ENCODE measurements at regions not wholly inside any gene's neighbourhood (a gene's known extent, or its start where the extent isn't known, plus 50 kb on each side); places are given as distances from the start of the nearest gene placed in this dataset.

DNA sequence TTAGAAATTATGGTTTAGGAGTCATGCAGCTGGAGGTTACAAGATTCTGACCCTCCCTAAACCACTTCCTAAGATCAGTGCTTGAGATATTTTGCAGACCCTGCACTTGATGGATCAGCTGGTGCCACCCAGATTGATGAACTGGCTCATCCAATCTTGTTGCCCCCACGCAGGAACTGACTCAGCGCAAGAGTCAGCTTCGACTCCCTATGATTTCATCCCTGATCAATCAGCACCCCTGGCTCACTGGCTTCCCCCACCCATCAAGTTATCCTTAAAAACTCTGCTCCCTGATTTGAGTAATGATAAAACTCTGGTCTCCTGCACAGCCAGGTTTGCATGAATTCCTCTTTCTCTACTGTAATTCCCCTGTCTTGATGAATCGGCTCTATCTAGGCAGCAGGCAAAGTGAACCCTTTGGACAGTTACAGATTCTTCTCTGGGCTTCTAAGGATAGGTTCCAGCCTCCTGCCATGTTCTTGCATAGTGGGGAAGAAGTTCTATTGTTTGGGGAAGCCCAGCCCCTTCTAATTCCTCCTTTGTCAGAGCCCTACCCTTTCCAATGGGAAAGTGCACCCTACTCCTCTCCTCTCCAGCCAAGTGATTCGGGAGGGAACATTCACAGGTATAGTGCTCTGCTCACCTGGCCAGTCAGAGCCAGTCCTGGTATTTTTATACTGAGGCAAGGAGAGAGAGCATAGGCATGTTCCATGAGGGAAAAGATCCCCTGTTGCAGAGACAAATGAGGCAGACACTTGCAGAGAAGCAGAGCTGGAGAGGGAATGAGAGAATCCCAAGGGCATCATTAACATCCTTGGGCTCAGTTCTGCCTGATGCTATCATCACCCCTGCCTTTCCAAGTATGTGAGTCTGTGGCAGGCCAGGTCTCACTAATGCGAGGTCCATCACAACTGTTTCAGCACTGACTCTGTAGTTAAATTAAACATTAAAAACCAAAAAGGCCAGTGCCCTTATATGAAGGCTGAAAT lies 224.4 kb upstream of the GALNT17 start:
- no peak for DNase-seq (ENCODE audit: low read depth in 1 of 2, low spot score in 1 of 2)

DNA sequence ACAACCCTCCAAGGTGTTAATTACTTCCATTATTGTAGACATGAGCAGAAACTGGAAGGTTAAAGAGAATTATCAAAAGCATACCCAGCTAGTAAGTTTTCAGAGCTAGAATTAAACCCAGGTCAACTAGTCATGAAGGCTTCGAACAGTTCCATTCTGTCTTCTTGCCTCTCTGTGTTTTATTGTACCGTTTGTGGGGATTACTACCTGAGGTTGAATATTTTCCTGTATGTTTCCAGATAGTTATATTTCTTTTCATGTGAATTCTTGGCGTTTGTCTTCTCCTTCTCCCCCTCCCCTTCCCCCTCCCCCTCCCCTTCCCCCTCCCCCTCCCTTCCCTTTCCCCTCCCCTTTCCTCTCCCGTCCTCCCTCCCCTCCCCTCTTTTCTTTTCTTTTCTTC lies 218.0 kb upstream of the GALNT17 start:
- DNase-seq (ENCODE audit: low read depth in 1 of 2, low spot score in 1 of 2), result no peak

DNA sequence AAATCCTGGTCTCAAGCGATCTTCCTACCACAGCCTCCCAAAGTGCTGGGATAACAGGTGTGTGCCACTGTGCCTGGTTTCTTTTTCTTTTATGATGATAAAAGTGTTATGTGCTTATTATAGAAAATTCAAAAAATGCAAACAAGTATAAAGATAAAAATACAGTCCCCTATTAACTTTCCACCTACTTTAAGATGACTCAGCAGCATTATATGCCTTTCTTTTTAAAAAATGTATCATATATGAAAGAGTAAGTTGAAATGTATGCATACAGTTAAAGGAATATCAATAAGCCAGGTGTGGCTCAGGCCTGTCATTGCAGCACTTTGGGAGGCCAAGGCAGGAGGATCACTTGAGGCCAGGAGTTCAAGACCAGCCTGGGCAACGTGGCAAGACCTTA lies 216.9 kb upstream of the GALNT17 start:
- no peak for DNase-seq (ENCODE audit: low read depth in 1 of 2, low spot score in 1 of 2)

DNA sequence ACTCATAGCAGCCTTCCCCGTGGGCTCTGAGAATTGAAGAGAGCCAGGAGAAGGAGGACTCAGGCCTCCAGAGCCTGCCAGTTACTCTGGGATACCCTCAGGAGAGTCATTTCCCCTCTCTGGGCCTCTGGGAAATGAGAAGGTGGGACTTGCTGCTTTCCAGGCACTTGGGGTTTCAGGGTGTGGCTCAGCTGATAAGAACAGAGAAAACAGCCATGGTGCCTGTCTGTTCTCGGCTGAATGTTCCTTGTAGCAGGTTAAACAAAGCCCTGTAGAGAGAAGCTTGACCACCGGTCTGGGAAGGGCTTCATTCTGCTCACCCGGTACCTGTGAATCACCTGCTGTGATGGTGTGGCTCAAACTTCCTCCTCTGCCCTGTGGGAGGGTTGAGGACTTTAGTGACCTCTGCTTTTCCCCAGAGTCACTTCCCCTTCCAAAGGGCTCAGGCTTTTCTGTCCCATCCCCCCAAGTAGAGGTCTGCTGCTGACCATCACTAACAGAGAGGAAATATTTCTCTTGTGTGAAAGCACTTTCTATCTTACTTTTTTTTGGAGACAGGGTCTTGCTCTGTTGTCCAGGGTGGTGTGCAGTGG lies 212.4 kb upstream of the GALNT17 start:
- no peak for DNase-seq (ENCODE audit: low read depth in 1 of 2, low spot score in 1 of 2)

DNA sequence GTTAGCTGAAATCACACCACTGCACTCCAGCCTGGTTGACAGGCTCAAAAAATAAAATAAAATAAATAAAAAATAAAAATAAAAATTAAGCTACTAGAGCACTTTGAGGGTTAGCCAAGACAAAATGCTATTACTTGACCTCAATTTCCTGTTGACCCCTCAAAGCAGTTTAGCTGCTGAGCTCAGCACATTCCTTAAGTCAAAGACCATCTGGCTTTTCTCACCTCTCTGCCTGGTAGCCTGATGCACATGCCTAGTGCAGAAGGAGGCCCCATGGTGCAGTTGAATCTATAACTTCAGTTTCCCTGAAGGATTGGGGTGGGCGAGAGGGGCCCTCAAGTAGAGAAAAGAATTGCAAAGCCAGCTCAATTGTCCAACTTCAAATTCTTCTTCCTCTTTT lies 211.1 kb upstream of the GALNT17 start:
- DNase-seq (ENCODE audit: low read depth in 1 of 2, low spot score in 1 of 2), result no peak

DNA sequence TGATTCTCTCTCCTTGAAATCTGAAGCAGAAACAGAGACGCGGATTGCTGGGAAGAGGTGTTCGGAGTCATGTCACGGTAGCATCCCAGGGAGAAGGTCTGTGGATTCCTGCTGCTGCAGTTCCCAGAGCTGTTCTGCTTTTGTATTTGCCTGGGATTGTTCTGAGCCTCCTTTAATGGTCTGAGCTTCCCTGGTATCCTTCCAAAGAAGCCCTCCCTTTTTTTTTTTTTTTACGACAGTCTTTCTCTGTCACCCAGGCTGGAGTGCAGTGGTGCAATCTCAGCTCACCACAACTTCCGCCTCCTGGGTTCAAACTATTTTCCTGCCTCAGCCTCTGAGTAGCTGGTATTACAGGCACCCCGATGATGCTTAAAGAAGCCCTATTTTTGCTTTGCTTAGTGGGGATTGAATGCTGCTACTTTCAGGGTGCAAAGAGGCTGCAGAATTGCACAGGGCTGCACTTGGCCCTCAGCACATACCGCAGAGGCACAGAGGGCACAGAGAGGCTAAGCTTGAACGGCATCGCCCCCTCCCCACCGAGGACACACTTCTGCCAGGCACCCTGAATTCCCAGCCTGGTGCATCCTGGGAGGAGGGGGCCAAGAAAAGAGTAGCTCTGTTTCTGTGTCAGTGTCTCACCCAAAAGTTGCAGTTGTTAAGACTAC lies 208.6 kb upstream of the GALNT17 start:
- no peak for DNase-seq (ENCODE audit: low read depth in 1 of 2, low spot score in 1 of 2)

DNA sequence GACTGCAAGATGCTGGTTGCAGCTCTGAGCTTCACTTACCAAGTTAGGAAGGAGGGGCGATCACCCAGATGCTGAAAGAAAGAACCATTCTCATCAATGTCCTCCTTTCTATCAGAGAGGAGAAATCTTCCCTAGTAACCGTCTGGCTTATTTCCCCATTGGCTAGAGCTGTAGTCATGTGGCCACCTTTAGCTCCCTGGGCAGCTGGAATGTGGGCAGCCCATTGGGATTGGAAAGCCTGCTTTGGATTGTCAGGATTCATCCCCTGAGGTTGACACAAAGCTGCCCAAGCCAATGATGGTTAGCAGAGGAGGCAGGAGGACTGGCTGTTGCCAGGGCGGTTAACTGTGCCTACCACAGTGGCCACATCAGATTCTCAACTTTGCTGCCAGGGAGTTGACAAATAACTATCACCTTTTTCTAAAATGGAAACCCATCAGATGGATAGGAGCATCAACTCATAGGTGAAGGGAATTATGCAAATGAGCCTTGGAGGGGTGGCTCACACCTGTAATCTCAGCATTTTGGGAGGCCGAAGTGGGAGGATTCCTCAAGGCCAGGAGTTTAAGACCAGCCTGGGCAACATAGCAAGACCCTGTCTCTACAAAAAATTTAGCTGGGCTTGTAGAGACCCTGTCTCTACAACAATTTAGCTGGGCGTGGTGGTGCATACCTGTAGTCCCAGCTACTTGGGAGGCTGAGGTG lies 206.4 kb upstream of the GALNT17 start:
- no peak for DNase-seq (ENCODE audit: low read depth in 1 of 2, low spot score in 1 of 2)

DNA sequence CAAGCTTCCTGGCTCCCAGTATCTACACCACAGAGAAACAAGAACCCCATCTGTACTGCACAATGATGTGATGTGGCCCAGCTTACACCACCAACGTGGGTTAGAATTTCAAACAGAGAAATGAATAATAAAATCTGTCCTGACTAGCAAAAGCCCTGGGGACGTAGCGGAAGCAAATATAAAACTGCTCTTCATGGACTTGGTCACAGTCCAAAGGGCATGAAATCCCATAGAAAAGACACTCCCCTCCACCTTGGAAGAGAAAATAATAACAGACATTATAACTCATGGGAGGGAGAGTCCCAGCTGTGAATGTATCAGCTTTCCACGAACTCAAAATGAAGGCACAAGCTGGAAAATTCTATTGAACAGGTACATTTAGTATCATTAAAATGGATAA lies 205.3 kb upstream of the GALNT17 start:
- DNase-seq (ENCODE audit: low read depth in 1 of 2, low spot score in 1 of 2), result no peak

DNA sequence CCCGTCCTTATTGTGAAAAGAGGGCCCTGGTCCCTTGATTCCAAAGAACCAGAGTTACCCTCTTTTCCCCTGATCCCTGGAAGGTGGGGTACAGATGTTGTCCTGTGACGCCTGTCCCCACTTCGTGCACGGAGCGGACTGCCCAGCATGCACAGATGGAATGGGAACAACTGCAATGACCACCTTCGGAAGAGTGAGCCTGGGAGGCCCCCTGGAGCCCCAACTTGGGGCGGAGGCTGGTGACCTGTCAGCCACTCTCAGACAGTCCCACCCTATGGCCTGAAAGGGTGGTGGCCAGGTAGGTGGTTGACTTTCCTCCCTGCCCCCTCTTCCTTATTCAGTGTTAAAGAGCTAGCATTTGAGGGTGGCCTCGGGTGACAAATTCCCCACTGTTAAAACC lies 196.6 kb upstream of the GALNT17 start:
- DNase-seq (ENCODE audit: low read depth in 1 of 2, low spot score in 1 of 2), result no peak

DNA sequence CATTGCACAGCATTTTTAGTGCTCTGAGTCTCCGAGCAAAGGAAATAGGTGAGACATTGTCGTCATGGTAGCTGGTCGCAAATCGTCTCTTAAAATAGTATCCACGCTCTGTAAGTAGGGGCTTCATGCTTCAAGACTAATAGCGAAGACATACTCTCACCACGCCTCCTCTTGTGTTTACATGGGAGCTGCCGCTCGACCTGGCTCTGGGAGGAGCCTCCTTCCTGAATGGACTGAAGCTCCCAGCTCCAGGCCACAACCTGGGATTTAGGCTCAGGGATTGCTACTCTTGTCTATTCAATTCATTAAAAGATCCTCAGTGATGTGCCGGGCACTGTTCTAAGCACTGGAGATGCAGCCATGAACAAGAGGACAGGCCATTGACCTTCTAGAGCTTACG lies 196.1 kb upstream of the GALNT17 start:
- no peak for DNase-seq (ENCODE audit: low read depth in 1 of 2, low spot score in 1 of 2)

DNA sequence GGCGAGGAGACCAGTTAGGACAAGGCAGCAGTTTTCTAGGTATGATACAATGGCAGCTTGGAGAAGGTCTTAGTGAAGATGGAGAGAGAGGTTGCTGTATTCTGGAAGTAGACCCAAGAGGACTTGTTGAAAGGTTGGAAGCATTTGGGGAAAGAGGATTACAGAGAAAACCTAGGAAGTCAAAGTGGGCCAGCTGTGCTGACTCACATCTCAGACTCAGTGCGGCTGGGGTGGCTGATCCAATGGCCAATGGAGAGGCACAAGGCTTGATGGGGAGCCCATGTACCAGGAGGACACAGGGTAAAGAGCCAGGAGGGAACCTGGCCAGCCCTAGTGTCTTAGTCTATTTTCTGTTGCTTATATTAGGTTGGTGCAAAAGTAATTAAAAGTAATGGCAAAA lies 194.5 kb upstream of the GALNT17 start:
- no peak for DNase-seq (ENCODE audit: low read depth in 1 of 2, low spot score in 1 of 2)

DNA sequence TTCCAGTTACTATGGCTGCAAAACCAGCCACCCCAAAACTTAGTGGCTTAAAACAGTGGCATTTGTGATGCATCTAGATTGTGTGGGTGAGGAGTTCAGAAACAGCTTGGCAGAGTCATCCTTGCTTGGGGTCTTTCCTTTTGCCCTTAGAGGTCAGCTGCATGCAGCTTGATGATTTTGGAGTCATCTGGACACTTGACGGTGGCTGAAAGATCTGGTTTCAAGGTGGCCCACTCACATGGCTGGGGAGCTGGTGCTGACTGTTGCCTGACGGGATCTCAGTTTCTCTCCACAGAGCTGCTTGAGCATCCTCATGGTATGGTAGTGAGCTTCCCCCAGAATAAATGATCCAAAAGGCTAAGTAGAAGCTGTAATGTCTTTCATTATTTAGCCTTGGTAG lies 191.3 kb upstream of the GALNT17 start:
- no peak for DNase-seq (ENCODE audit: low read depth in 1 of 2, low spot score in 1 of 2)

DNA sequence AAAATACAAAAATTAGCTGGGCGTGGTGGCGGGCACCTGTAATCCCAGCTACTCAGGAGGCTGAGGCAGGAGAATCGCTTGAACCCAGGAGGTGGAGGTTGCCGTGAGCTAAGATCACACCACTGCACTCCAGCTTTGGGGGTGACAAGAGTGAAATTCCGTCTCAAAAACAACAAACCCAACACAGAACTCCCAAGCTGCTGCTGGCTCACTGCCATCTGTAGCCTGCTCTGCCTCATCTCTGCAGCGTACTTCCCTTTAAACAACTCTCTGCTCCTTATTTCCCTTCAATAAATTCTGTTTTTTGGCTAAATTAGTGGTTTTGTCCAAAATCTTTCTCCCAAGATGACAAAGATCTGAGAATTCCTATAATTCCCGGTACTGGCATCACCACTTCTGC lies 189.2 kb upstream of the GALNT17 start:
- no peak for DNase-seq (ENCODE audit: low read depth in 1 of 2, low spot score in 1 of 2)

DNA sequence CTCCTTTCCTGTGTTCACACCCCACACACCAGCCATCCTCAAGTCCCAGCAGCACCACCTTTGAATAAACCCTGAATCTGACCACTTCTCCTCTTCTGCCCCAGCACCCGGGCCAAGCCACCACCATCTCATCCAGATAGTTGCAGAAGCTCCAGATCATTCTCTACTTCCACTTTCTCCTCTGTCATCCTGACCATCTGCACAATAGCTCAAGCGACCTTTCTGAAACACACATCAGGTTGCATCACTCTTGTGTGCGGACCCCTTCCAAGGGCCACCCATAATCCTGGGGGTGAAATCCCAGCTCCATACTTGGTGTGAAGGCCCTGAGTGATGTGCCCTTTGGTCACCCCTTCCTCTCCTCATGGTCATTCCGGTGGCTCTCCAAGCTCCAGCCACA lies 187.4 kb upstream of the GALNT17 start:
- no peak for DNase-seq (ENCODE audit: low read depth in 1 of 2, low spot score in 1 of 2)

DNA sequence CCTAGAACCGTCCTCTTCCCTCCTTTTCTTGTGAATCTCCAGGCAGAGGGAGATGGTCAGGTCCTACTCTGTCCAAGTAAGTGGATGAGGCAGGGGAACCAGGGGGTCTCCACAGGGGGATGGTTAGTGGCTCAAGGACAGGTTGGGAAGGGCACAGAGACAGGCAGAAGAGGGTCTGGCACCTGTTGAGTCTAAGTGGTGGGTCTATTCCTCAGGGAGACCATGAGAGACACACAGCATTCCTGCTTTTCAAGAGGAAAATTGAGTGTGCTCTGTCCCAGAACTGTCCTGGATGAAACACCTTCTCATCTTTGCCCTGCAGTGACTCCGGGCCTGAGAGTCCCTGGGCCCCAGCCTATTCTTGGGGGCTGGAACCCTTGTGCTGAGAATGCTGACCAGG lies 184.8 kb upstream of the GALNT17 start:
- no peak for DNase-seq (ENCODE audit: low read depth in 1 of 2, low spot score in 1 of 2)

DNA sequence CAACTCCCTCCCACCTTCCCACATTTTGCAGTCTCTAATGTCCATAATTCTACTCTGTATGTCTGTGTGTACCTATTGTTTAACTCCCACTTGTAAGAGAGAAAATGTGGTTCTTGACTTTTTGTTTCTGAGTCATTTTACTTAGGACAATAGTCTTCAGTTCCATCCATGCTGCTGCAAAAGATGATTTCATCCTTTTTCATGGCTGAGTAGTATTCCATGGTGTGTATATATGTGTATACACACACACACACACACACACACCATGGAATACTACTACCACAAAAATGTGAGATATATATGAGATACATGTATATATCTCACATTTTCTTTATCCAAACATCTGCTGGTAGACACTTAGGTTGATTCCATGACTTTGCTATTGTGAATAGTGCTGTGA lies 182.1 kb upstream of the GALNT17 start:
- DNase-seq (ENCODE audit: low read depth in 1 of 2, low spot score in 1 of 2), result no peak

DNA sequence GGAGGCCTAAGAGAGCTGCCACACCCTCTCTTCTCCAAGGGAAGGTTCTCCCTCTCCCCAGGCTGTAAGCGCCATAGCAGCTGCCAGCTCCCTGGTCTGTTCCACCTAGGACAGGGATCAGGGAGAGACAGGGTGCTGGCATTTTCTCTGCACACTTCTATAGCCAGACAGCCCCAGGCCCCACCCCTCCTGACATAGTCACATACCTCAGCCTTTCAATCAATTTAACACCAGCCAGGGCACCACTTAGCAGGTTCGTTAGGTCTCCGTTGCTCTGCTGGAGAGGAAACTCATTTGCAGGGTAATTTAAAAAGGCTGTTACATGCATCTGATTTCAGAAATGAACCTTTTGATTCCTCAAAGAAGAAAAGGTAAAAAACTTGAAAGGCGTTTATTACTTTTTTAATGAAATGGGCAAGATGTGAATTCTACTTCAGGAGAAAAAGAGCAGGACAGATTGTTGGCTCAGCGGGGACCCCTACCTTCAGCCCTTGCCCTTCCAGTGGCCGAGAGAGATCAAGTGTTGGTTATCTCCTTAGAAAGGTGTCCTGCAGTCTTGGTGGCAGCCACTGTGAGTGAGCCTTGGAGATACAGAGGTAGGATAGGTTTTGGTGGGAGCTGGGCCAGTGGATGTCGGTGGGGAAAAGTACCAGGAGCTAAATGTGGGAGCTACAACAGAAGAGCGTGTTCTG lies 180.5 kb upstream of the GALNT17 start:
- no peak for DNase-seq (ENCODE audit: low read depth in 1 of 2, low spot score in 1 of 2)

DNA sequence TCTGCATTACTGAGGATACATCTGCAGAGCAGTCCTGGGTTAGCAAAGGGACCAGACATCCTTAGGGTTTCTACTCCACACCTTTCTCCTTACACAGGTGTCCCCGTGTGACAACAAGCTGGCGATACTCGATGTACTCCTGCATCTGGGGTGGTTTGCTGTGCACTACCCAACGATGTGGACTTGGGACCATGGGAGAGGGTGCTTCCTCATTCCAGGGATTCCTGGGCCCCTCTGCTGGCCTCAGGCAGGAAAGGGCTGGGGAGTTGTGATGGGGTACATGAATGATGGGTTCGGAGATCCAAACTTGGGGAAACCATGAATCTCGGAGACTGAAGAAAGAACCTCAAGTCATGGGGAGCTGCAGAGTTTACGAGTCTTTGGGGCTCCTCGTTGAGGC lies 179.6 kb upstream of the GALNT17 start:
- DNase-seq (ENCODE audit: low read depth in 1 of 2, low spot score in 1 of 2), result no peak

DNA sequence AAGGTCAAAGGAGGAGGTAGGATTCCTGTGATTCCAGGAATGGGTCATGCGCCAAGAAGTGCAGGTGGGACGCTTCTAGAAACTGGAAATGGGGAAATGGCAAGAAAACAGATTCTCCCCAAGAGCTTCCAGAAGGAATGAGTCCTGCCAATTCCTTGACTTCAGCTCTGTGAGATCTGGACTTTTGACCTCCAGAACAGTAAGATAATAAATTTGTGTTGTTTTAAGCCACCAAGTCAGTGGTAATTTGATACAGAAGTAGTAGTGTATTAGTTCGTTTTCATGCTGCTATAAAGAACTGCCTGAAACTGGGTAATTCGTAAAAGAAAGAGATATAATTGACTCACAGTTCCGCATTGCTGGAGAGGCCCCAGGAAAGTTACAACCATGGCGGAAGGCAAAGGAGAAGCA lies 178.6 kb upstream of the GALNT17 start:
- no peak for DNase-seq (ENCODE audit: low read depth in 1 of 2, low spot score in 1 of 2)

DNA sequence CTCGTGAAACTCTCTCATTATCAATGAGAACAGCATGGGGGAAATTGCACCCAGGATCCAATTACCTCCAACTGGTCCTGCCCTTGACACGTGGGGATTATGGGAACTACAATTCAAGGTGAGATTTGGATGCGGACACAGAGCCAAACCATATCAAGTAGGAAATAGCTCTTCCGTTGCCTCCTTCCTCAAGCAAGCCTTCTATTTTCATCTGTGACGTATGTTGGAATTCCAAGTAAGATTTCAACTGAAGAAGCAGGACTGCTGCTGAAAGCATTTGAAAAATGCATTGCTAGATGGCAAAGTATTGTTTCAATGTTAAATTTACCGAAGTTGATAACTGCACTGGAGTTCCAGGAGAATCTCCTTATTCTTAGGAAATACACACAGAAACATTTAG lies 178.1 kb upstream of the GALNT17 start:
- DNase-seq (ENCODE audit: low read depth in 1 of 2, low spot score in 1 of 2), result no peak

DNA sequence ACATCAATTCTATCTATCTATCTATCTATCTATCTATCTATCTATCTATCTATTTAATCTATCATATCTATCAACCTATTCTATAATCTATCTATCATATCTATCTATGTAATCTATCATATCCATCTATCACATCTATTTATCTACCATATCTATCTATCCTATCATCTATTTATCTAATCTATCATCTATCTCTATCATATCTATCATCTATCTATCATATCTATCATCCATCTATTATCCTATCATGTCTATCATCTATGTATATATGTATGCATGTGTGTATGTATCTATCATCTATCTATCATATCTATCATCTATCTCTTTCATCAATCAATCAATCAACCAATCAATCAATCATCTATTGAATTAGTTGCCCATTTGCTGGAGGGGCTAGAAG lies 159.3 kb upstream of the GALNT17 start:
- no peak for DNase-seq (ENCODE audit: low read depth in 1 of 2, low spot score in 1 of 2)

All from activated T-helper 1 cell treated with anti-CD3 and anti-CD28 coated beads, Interleukin-2, amount 50 U/mL, for 16 hours (primary cell).